Left forelimb (tissue), 1 donor: ENCODE measurements at regions not wholly inside any gene's neighbourhood (a gene's known extent, or its start where the extent isn't known, plus 50 kb on each side); places are given as distances from the start of the nearest gene placed in this dataset.

Experiments used
- DNase-seq: peaks from one replicate; pipeline ENCODE4 v3.0.0-alpha.2; 2018; ENCODE audit warnings: low spot score

DNA sequence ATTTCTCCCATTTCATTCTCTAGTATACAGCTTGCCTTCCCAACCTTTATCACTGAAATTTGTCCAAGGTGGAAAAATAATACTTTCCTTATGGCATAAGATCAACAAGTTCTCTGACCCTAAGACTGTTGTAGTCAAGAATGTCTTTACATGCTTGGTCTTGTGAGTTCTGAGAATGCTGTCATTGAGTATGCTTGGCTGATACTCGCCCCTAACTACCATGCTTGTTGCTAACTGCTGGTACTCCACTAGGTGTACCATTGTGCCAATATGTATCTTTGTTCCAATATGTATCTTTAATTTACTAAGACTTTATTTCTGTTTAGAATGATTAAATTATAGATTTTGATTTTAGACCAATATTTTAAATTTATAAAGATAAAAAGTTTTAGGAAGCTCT is 796.4 kb downstream of the PCDH7 start:
- DNase-seq: no peak

DNA sequence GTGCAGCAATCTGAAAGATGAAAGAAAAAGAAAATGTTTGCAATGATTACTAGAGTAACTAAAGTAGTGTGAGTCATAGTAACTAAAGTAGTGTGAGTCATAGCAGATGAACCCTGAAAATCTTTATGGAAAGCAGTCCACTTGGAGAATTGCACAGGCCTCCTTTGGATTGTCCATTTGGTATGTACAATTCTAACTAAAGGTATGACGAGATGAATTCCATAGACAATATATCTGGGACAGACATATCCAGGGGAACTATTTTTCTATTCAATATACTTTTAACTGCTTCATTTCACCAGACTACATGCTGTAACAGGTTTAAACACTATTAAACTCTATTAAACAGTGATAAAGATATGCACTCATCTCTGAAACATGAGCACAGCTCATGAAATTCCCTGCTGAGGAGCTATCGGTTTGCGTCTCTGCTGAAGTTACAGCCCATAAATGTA is 798.7 kb downstream of the PCDH7 start:
- DNase-seq: no peak

DNA sequence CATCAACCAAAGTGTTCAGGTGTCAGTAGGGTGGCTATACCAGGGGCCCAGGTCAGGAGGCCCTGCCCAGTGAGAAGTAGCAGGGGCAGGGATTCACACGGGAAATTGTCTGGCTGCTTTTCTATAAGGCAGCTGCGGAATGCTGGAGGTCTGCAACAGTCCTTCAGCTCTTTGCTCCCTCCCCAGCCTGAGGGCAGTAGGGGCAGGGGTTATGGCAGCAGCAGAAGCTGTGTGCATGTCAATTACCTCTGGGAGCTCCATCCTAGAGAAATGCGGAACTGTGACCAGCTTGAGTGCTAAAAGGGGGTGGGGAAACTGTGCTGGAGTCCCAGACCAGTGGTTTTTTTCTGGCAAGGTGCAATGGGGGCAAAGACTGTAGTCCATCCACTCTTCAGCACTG is 810.4 kb downstream of the PCDH7 start:
- DNase-seq: no peak

DNA sequence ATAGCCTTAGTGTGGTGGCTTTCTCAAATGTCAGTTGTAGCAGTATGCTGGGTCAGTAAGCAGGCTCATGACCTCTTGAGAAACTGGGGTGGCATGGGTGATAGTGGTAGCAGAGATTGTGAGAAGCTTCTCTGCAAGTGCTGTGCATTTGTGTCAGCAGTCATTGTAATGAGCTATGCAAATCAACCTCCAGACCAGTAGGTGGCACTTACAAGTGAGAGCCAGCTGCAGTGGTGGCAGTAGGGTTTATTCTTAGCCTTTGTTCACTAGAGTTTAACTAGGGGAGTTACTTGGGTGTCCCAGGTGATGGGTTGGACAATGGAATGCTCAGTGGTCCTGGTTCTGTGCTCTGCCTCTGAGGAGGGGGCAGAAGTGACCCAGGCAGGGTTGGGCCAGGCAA is 818.7 kb downstream of the PCDH7 start:
- no peak for DNase-seq

DNA sequence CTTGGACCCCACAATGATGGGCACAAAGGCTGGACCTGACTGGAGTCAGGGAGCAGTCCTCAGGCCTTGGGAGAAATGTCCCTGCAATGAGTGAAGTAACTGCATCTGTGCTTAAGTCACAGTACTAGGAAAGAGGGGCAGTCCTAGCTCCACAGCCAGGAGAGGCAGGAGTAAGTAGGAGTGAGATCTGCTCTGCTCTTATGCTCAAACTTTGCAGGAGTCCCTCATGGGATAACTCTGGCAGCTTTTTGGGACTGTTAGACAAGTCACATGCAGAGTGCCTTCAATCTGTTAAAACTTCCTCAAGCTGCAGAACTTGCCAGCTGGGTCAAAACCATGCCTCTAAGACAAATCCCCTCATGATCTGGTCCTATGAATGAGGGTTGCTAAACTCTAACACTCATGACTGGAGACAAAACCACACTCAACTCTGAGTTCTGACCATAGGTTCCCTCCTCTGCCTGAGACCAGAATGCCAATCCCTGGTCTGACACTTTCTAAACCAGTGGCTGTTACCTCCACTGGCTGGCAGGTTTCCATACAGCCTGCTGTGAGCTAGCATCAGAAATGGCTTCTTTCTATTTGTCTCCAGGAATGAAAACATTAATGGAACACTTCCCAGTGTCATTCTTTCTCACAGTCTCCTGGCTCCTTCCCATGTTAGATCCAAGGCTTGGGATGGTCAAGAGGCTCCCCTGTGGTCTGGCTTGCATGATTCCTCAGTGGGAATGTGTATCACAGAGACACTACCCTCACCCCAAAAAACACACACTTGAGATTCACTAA is 819.3 kb downstream of the PCDH7 start:
- DNase-seq: no peak

DNA sequence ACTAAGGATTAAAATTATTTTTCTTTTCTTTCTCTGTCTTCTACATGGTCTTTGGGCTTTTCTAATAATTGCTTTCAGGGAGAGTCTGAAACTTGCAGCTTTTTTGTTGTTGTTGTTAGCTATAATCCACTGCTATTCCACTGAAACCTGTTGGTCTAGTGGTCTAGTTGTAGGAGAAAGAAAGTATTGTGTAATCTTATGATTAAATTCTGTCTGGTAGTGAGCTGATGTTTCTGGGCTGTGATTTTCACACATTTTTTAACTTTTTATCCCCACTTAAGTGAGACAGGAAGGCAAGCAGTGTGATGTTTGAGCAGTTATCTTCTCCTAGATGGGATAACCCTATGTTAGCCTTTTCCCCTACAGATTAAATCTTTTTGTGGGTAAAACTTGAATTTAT is 825.2 kb downstream of the PCDH7 start:
- DNase-seq: no peak

DNA sequence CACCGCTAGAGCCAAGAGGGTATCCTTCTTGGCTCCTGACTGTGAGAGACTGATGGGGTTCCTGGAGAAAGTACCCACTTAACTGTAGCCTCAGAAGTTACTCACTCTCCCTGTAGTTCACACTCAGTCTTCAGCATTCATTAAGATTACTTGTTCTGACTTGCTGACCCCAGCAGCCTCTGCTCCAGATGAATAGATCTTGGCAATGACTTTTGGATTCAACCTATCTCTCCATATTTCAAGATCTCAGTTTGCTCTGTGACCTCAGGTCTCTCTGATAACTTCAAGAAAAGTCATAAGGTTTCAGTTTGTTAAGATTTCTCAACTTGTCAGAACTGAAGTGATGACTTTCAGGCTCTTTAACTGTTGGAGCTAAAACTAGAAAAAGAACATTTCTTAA is 825.6 kb downstream of the PCDH7 start:
- no peak for DNase-seq

DNA sequence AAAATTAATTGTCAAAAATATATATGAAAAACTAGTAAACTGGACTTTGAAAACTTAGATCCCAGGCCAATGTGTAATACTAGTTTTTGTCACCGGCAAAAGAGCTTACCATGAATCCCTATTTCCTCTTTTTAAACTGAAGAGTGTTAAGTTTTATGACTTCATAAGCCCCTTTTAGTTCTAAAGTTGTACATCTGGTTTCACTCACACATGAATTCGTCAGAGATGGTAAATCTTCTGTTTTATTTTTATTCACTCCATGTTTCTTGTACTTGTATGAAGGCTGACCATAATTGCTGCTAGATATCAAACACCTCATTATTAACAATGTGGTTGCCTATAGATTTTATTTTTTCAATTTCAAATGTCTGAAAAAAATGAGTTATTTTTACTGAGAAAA is 827.9 kb downstream of the PCDH7 start:
- DNase-seq: no peak

DNA sequence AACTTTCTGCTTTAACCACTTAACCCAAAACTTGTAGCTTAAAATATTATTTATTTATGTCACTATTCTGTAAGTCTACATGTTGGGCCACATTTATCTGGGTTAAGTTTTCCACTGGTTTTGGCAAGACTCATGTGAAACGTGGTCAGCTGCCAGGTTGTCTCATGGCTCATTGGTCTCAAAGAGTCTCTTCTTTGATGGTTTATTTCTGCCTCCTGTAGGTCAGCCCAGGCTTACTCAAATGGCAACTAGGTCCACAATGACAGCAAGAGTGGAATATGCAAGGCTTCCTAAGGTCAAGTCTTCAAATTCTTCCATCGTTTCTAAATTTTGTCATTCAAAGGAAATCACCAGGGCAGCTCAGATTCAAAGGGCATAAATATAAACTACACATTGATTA is 828.7 kb downstream of the PCDH7 start:
- DNase-seq: no peak

DNA sequence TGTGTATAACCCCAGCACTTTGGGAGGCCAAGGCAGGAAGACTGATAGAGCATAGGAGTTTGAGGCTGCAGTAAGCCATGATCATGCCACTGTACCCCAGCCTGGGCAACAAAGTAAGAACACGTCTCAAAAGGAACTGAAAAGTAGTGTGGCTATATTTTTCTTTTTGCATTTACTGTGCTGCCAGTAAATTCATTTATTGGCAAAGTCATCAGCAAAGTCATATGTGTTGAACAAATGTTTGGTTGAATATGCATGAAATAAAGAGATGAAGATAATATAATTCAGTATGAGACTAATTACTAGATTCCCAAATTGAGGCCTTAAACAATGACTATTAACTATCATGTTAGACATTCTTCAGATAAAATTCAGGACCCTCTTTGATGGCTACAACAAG is 829.1 kb downstream of the PCDH7 start:
- no peak for DNase-seq

DNA sequence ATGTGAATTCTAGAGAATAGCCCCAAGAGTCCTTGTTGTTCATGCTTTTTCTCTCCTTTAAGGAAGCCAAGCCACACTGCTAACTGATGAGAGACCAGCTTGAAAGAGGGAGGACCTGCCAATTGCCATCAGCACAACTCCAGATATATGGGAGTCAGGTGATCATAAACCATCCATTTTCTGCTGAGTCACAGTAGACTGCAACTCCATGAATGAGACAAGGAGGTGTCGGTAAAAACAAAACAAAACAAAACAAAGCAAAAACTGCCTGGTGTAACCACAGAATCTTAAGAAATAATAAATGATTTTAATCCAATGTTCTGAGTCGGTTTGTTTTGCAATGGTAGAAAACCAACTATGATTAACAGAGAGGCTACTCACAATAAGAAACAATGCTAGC is 837.3 kb downstream of the PCDH7 start:
- DNase-seq: no peak

DNA sequence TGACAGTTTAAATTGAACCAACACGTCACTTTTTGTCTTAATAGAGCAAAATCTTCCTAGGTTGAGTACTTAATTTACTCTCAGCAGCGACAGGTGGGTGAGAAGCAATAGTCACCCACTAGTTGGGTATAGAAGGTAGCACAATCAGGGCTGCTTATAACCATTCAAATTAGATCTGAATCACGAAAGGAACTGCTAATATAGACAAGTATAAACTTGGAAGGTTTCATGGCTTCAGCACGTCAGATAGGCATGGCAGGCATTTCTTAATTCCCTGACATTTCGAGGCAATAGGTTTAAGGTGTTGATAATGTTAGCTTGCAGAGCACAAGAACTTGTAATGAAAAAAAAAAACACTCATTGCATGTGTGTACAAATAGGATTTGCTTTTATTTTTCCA is 853.4 kb downstream of the PCDH7 start:
- no peak for DNase-seq

DNA sequence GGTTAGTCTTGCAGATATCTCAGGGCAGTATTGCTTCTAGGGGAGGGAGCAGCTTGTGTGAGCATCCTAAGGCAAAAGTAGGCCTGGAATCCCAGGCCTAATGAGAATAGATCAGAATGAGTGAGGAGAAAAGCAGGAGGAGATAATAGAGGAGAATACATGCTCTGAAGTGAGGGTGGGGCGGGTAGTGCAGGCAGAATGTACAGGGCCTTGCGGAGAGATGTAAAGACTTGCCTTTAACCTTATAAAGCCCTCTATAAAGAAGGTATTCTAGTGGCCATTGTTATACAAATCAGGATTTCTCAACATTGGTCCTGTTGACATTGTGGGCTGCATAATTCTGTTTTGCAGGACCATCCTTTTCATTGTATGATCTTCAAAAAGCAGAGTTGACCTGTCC is 855.3 kb downstream of the PCDH7 start:
- no peak for DNase-seq

DNA sequence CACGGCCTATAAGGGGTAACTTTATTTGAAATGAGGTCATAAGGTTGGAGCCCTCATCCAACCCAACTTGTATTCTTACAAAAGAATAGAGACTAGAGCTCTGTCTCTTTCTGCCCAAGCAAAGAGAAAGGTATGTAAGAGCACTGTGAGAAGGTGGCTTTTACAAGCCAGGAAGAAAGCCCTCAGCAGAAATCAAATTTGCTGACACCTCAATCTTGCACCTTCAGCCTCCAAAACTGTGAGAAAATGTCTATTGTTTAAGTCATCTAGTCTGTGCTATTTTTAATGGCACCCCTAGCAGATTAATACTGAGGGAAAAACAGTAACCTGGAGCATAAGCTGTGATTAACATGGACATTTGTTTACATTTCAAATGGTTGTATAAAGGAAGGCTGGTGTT is 860.7 kb downstream of the PCDH7 start:
- DNase-seq: no peak

DNA sequence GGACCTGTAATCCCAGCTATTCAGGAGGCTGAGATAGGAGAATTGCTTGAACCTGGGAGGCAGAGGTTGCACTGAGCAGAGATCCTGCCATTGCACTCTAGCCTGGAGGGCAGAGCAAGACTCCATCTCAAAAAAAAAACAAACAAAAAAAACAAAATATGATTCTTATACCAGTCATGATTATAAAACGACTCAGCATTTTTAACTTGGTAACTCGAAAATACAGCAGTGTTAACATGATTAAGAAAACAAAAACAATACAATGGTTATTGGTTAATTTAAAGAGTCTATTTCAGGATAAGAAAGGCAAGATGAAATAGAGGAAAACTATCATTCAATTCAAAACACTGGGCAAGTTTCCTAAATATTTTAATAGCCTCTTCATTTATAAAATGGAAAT is 865.3 kb downstream of the PCDH7 start:
- no peak for DNase-seq

DNA sequence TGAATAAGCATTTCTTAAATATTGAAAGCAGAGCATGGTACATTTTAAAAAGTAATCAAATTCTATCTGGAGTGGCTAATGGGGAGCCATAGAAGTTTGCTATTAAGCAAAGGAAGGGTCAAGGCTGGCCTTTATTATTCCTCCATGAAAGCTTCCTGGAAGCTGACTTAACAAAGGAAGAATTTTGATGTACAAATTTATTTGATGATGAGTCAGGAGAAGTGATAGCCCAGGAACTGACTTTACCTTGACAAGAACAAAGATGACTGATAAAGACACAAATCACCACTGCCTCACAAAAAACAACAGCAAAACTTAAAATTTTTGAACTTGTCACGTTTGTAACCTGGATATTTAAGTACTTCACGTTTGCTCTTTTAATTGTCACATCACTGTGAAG is 872.1 kb downstream of the PCDH7 start:
- DNase-seq: no peak

DNA sequence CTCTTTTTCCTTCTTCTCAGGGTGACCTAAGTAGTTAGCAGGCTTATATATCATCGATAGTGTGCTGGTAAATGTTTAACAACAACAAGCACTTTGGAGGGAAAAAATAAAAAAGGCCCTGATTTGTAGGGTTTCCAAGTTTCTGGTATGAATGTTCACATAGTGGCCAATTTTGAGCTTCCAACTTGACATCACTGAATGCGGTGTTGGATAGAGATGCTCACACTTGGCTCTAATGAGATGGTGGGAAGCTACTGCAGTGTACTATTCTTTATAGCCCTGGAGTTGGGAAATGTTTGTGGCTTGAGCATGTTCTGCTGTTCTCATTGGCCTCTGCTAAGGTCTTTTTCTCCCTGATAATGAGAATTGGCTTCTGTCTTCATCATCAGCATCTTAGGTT is 875.3 kb downstream of the PCDH7 start:
- no peak for DNase-seq

DNA sequence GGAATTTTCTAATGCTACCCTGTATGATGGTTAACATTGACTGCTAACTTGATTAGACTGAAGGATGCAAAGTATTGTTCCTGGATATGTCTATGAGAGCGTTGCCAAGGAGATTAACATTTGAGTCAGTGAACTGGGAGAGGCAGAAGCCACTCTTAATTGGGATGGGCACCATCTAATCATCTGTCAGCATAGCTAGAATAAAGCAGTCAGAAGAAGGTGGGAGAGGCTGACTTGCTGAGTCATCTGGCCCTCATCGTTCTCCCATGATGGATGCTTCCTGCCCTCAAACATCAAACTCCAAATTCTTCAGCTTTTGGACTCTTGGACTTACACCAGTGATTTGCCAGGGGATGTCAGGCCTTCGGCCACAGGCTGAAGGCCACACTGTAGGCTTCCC is 878.5 kb downstream of the PCDH7 start:
- no peak for DNase-seq

DNA sequence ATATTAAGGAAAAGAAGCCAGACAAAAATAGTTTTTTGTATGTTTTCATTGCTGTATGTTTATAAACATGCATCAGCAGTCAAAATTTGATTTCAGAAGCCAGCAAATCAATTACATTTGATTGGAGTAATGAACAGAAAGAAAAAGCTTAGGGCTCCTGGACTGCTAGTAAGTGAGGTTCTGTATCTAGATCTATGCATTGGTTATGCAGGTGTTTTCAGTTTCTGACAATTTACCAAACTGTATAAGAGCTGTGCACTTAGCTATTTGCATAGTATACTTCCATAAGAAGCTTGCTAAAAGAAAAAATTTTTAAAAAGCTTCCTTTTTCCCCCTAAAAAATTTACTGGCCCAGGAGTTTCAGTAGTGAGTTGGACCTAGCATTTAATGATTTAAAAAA is 881.6 kb downstream of the PCDH7 start:
- DNase-seq: no peak

DNA sequence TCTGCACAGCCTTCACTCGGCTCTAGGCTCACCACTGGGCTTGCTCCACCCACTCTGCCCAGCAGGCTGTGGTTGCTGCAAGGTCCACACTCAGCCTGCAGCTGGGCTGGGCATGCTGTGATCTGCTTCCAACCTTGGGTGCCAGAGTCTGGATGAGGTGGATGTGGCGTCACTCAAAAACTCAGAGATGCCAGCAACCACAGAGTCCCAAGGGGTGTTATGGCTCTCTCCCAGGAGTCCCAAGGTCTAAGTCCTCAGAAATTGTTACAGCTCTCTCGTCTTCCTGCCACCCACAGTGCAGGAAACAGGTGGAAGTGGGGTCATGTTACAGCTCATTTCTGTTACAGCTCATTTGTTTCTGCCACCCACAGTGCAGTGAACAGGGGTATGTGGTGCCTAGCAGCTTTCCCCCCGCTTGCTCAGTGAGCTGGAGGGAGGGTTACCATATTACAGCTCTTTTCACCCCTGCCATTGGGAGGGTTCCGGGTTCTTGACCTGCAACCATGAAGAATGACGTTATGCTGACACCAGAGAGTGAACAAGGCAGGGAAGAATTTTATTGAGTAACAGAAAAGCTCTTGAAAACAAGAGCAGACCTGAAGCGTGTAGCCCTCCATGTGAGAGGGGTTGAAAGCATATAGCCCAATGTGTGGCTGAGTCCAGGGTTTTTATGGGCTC is 893.9 kb downstream of the PCDH7 start:
- DNase-seq: no peak

DNA sequence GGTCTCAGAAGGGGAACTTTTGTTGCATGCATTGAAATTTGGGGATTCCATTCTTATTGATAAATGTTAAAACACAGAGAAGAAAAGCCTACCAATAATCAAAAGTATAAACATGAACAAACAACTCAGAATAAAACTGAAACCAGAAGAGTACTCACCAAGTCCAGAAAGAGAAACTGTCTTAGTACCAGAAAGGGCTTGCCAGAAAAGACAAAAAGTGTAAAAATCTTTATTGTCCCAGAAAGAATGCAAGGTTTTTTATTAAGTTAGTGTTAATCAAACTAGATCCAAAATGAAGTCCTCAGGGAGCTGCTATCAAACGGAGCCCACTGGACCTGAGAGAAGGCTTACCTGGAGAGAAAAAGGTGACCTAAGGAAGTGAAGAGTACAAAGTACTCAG is 897.5 kb downstream of the PCDH7 start:
- no peak for DNase-seq

DNA sequence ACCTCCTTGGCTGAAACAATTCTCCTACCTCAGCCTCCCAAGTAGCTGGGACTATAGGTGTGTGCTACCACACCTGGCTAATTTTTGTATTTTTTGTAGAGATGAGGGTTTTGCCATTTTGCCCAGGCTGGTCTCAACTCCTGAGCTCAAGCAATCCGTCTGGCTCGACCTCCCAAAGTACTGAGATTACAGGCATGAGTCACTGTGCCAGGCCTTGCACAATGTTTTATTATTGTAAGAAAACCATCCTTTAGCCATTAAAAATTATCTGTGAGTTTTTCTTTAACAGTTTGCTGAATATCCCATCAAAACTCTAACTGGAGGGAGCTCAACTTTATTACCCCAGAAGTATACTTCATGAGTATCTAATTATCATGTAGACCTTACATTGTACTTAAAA is 900.3 kb downstream of the PCDH7 start:
- DNase-seq: no peak

DNA sequence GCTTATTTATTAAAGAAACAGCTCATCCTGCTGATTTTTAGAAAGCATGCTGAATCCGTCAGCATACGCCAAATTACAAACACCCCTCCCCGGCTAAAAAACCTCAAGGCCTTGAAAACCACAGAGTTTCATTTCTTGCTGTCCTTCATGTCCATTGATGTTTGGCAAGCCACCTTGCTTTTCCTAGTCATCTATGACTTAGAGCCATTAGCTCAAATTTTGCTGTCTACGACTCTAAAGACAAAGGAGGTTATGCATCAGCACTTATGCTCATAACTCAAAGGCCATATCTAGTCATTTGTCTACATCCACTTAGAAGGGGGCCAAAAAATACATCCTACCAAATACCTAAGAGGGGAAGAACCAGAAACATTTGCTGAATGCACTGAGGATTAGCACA is 925.1 kb downstream of the PCDH7 start:
- no peak for DNase-seq

DNA sequence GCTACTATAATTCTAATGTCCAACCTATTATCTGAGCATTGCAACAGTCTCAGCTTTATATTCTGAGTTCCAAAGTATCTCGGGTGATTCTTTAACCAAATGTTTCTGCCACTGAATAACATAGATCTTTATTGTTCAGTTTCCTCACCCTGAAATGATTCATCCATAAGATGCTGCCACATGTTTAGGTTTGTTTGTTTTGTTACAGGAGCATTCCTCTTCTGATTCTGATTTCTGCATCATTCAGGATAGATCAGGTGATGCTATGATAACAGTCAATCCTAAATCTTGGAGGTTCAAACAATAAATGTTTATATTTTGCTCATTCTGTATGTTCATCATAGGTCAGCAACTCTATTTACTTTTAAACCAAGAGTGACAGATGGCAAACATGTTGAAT is 927.6 kb downstream of the PCDH7 start:
- no peak for DNase-seq
